ENCODE measurements at regions not wholly inside any gene's neighbourhood (a gene's known extent, or its start where the extent isn't known, plus 50 kb on each side); places are given as distances from the start of the nearest gene placed in this dataset.

DNA sequence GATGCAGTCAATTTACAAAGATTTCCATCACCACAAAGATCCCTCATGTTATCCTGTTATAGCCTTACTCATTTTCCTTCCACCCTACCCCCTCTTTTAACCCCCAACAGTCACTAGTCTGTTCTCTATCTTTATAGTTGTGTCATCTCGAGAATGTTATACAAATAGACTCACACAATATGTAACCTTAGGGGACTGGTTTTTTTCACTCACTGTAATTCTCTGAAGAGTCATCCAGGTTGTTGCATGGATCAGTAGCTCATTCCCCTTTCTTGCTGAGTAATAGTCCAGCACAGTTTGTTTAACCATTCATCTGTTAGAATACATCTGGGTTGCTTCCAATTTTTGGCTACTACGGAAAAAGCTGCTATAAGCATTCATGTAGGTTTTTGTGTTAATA lies 121.1 kb upstream of the PDE1C start:
- Histone ChIP-seq H3K4me3 (ENCODE audit: low read depth, low read length, poor library complexity, severe bottlenecking) (no peak overlapping the region), H3K27ac (ENCODE audit: low read depth, low read length, poor library complexity, severe bottlenecking) (no peak overlapping the region), H3K4me1 (ENCODE audit: insufficient read depth, low read length, poor library complexity, severe bottlenecking) (no peaks in the 10 kb centered on the region), H3K9me3 (ENCODE audit: low read length) (no peaks in the 10 kb centered on the region), H3K79me2 (ENCODE audit: insufficient read depth, low read depth, low read length) (no peaks in the 10 kb centered on the region), H3K36me3 (ENCODE audit: insufficient read depth, low read length) (no peaks in the 10 kb centered on the region), H3K9me2 (ENCODE audit: insufficient read depth, low read length) (no peaks in the 10 kb centered on the region), H3K4me2 (ENCODE audit: low read length) (no peak overlapping the region), H2AFZ (ENCODE audit: low read length) (no peak overlapping the region), H4K20me1 (ENCODE audit: insufficient read depth, low read length) (no peaks in the 10 kb centered on the region)
- no peak for TF ChIP-seq EZH2phosphoT487 (IDR thresholded peaks at IDR 0.05; ENCODE audit: borderline replicate concordance, low read depth, low read length)
- TF ChIP-seq, protein P1, sequence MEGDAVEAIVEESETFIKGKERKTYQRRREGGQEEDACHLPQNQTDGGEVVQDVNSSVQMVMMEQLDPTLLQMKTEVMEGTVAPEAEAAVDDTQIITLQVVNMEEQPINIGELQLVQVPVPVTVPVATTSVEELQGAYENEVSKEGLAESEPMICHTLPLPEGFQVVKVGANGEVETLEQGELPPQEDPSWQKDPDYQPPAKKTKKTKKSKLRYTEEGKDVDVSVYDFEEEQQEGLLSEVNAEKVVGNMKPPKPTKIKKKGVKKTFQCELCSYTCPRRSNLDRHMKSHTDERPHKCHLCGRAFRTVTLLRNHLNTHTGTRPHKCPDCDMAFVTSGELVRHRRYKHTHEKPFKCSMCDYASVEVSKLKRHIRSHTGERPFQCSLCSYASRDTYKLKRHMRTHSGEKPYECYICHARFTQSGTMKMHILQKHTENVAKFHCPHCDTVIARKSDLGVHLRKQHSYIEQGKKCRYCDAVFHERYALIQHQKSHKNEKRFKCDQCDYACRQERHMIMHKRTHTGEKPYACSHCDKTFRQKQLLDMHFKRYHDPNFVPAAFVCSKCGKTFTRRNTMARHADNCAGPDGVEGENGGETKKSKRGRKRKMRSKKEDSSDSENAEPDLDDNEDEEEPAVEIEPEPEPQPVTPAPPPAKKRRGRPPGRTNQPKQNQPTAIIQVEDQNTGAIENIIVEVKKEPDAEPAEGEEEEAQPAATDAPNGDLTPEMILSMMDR (conservative IDR thresholded peaks at IDR 0.05; ENCODE audit: low read length) = no peak
- DNase-seq (ENCODE audit: low spot score) = no peak
- intact Hi-C loops (cut with micrococcal nuclease; ENCODE audit: unreplicated experiment) = no loop called here
- ChIA-PET POLR2A (no interaction called here), CTCF (ENCODE audit: unreplicated experiment) (no interaction called here)
- no TSS peak for BruUV-seq (replicated peaks)

DNA sequence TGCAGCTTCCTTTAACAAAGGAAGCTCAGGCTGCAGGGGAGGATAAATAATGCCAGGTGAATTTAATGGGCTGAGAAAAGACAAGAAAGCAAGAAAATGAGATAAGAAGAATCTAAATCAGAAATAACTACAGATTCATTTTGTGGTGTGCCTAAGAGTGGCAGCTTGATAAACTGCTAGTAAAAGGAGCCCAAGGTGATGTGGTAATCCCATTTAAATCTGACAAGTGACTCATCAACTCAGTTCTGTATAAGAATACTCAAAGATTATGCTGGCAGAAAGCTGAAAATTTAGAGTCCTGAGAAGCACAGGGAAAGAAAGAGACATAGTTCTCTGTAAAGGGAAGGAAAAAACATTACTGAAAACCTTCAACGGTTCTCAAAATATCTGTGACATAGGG lies 109.4 kb upstream of the PDE1C start:
- Histone ChIP-seq H2AFZ (ENCODE audit: low read length) (no peak overlapping the region), H3K4me3 (ENCODE audit: low read depth, low read length, poor library complexity, severe bottlenecking) (no peak overlapping the region), H3K4me1 (ENCODE audit: insufficient read depth, low read length, poor library complexity, severe bottlenecking) (no peaks in the 10 kb centered on the region), H3K4me2 (ENCODE audit: low read length) (no peak overlapping the region), H3K27ac (ENCODE audit: low read depth, low read length, poor library complexity, severe bottlenecking) (no peak overlapping the region), H3K9me3 (ENCODE audit: low read length) (no peaks in the 10 kb centered on the region), H4K20me1 (ENCODE audit: insufficient read depth, low read length) (no peaks in the 10 kb centered on the region), H3K36me3 (ENCODE audit: insufficient read depth, low read length) (no peaks in the 10 kb centered on the region), H3K79me2 (ENCODE audit: insufficient read depth, low read depth, low read length) (no peaks in the 10 kb centered on the region), H3K9me2 (ENCODE audit: insufficient read depth, low read length) (no peaks in the 10 kb centered on the region)
- no peak for DNase-seq (ENCODE audit: low spot score)
- POLR2A ChIA-PET = no interaction called here
- BruUV-seq (replicated peaks) = no TSS peak
- TF ChIP-seq, protein P1 (conservative IDR thresholded peaks at IDR 0.05; ENCODE audit: low read length) = no peak
- no peak for TF ChIP-seq EZH2phosphoT487 (IDR thresholded peaks at IDR 0.05; ENCODE audit: borderline replicate concordance, low read depth, low read length)
- intact Hi-C loops (cut with micrococcal nuclease; ENCODE audit: unreplicated experiment) = loop anchor here (10.0 kb wide), 1 partner anchor 65 kb away; no protein-coding TSS in a partner anchor
- CTCF ChIA-PET (ENCODE audit: unreplicated experiment) = no interaction called here

DNA sequence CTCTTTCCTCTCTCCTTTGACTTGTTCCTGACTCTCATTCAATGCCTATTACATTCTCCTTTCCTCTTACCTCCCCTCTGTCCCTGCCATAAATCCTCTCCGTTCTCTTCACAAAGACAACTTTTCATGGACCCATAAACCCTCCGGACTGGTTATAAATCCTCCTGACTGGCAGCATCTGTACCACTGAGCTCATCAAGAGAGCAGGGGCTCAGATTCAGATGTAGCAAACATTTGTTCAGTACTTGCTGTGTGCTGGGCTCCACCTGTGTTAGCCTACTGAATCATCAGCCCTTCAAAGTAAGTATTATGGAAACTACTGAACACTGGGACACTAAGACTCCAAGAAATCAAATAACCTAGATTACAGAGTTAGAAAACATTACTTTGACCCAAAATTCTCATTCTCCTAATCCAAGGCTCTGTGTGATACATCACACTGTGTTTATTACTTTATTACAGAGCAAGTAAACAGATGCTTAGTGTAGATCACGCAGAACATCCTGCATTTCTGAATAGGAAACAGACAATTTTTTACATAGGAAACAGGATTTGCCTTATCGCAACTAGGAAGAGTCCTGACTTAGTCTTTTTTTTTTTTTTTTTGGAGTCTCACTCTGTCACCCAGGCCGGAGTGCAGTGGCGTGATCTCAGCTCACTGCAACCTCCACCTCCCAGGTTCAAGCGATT lies 108.6 kb upstream of the PDE1C start:
- Histone ChIP-seq H3K9me3 (ENCODE audit: low read length) (no peaks in the 10 kb centered on the region), H3K27ac (ENCODE audit: low read depth, low read length, poor library complexity, severe bottlenecking) (no peak overlapping the region), H3K9me2 (ENCODE audit: insufficient read depth, low read length) (no peaks in the 10 kb centered on the region), H4K20me1 (ENCODE audit: insufficient read depth, low read length) (no peaks in the 10 kb centered on the region), H3K36me3 (ENCODE audit: insufficient read depth, low read length) (no peaks in the 10 kb centered on the region), H3K4me1 (ENCODE audit: insufficient read depth, low read length, poor library complexity, severe bottlenecking) (no peaks in the 10 kb centered on the region), H3K4me2 (ENCODE audit: low read length) (no peak overlapping the region), H3K79me2 (ENCODE audit: insufficient read depth, low read depth, low read length) (no peaks in the 10 kb centered on the region), H3K4me3 (ENCODE audit: low read depth, low read length, poor library complexity, severe bottlenecking) (no peak overlapping the region), H2AFZ (ENCODE audit: low read length) (no peak overlapping the region)
- intact Hi-C loops (cut with micrococcal nuclease; ENCODE audit: unreplicated experiment) = loop anchor here (10.0 kb wide), 1 partner anchor 64 kb away; no protein-coding TSS in a partner anchor
- TF ChIP-seq EZH2phosphoT487 (IDR thresholded peaks at IDR 0.05; ENCODE audit: borderline replicate concordance, low read depth, low read length) = no peak
- TF ChIP-seq, protein P1 (conservative IDR thresholded peaks at IDR 0.05; ENCODE audit: low read length) = no peak
- no TSS peak for BruUV-seq (replicated peaks)
- POLR2A ChIA-PET = interaction anchor here (0.6 kb wide), 1 partner anchor 188 kb away, joined by 3 read pairs; no protein-coding TSS in a partner anchor
- CTCF ChIA-PET (ENCODE audit: unreplicated experiment) = no interaction called here
- DNase-seq (ENCODE audit: low spot score) = no peak
